Astrocyte (in vitro differentiated cells and primary cell): ENCODE measurements at regions not wholly inside any gene's neighbourhood (a gene's known extent, or its start where the extent isn't known, plus 50 kb on each side); places are given as distances from the start of the nearest gene placed in this dataset.

Experiments
- DNase-seq: peaks from one replicate; pipeline ENCODE4 v3.0.0-alpha.2; 2010; ENCODE audit warnings: low read depth
- FAIRE-seq: peaks from 2 replicates; lab custom pipeline; 2011; peaks lifted over from hg19 to GRCh38; lab: Jason Lieb, UNC
- H2AFZ ChIP-seq: 2 replicates; pipeline ENCODE4 v1.6.0; 2012; ENCODE audit warnings: low read depth, low read length, inconsistent platforms
- H3K27ac ChIP-seq: 2 replicates; pipeline ENCODE4 v1.5.1; 2011; ENCODE audit warnings: low read depth, low read length, inconsistent platforms
- H3K27me3 ChIP-seq: 2 replicates; pipeline ENCODE4 v1.6.0; 2011; ENCODE audit warnings: low read length, inconsistent platforms; ENCODE audit not compliant: insufficient read depth
- H3K36me3 ChIP-seq: 2 replicates; pipeline ENCODE4 v1.5.1; 2011; ENCODE audit warnings: low read length, inconsistent platforms; ENCODE audit not compliant: insufficient read depth
- H3K4me1 ChIP-seq: 2 replicates; pipeline ENCODE4 v1.5.1; 2011; ENCODE audit warnings: low read length, inconsistent platforms; ENCODE audit not compliant: insufficient read depth
- H3K4me2 ChIP-seq: 2 replicates; pipeline ENCODE4 v1.6.0; 2012; ENCODE audit warnings: low read length, inconsistent platforms
- H3K4me3 ChIP-seq: 2 replicates; pipeline ENCODE4 v1.5.1; 2011; ENCODE audit warnings: low read depth, mild to moderate bottlenecking, low read length, inconsistent platforms; ENCODE audit not compliant: insufficient read depth
- H3K79me2 ChIP-seq: 2 replicates; pipeline ENCODE4 v1.6.0; 2012; ENCODE audit warnings: mild to moderate bottlenecking, low read length, inconsistent platforms; ENCODE audit not compliant: insufficient read depth
- H3K9ac ChIP-seq: 2 replicates; pipeline ENCODE4 v1.6.0; 2012; ENCODE audit warnings: mild to moderate bottlenecking, low read length, inconsistent platforms
- H3K9me3 ChIP-seq: 2 replicates; pipeline ENCODE4 v1.5.1; 2012; ENCODE audit warnings: low read depth, mild to moderate bottlenecking, low read length, inconsistent platforms; ENCODE audit not compliant: insufficient read depth
- H4K20me1 ChIP-seq: 2 replicates; pipeline ENCODE4 v1.6.0; 2012; ENCODE audit warnings: low read length, inconsistent platforms; ENCODE audit not compliant: insufficient read depth
- H3K27ac Mint-ChIP-seq: one replicate; pipeline ENCODE4 v1.8.0; 2021; ENCODE audit warnings: mild to moderate bottlenecking, mixed read lengths; ENCODE audit not compliant: unreplicated experiment
- H3K27me3 Mint-ChIP-seq: one replicate; pipeline ENCODE4 v1.8.0; 2021; ENCODE audit warnings: low read depth, mixed read lengths; ENCODE audit not compliant: unreplicated experiment
- H3K36me3 Mint-ChIP-seq: one replicate; pipeline ENCODE4 v1.8.0; 2021; ENCODE audit warnings: low read depth, mixed read lengths; ENCODE audit not compliant: unreplicated experiment
- H3K4me1 Mint-ChIP-seq: one replicate; pipeline ENCODE4 v1.8.0; 2021; ENCODE audit warnings: low read depth, mixed read lengths; ENCODE audit not compliant: unreplicated experiment
- H3K4me3 Mint-ChIP-seq: one replicate; pipeline ENCODE4 v1.8.0; 2021; ENCODE audit warnings: mild to moderate bottlenecking, moderate library complexity, mixed read lengths; ENCODE audit not compliant: unreplicated experiment
- H3K9me3 Mint-ChIP-seq: one replicate; pipeline ENCODE4 v1.8.0; 2021; ENCODE audit warnings: mild to moderate bottlenecking, mixed read lengths; ENCODE audit not compliant: unreplicated experiment
- EZH2 ChIP-seq: IDR thresholded peaks from 2 replicates; pipeline ENCODE4 v1.6.1; 2012; ENCODE audit warnings: mild to moderate bottlenecking, low read length, inconsistent platforms; ENCODE audit not compliant: insufficient read depth
- TF ChIP-seq, protein P1 (sequence below): IDR thresholded peaks from 2 replicates; pipeline ENCODE4 v1.5.1; 2011; ENCODE audit warnings: low read depth, mild to moderate bottlenecking, inconsistent platforms, low read length, moderate library complexity; ENCODE audit not compliant: insufficient read depth

GRCh38 chr13:34512817-34513216 is 429.3 kb upstream of the NBEA start:
- Mint-ChIP-seq H3K4me1 (no peaks in the 10 kb centered on the region), H3K4me3 (no peak overlapping the region), H3K36me3 (no peaks in the 10 kb centered on the region), H3K27ac (no peak overlapping the region), H3K27me3 (no peaks in the 10 kb centered on the region), H3K9me3 (peaks cover 2% of the 10 kb centered on the region)
- no peaks in the 10 kb centered on the region for H3K79me2 ChIP-seq
- H3K27me3 ChIP-seq: no peaks in the 10 kb centered on the region
- DNase-seq (no peak), FAIRE-seq (no peak)
- H3K27ac ChIP-seq: no peak overlapping the region
- H3K36me3 ChIP-seq: no peaks in the 10 kb centered on the region
- H3K4me1 ChIP-seq: no peaks in the 10 kb centered on the region
- H3K4me3 ChIP-seq: no peak overlapping the region
- no peak overlapping the region for H3K4me2 ChIP-seq
- H3K9ac ChIP-seq: no peak overlapping the region
- no peak for TF ChIP-seq EZH2
- TF ChIP-seq, protein P1, sequence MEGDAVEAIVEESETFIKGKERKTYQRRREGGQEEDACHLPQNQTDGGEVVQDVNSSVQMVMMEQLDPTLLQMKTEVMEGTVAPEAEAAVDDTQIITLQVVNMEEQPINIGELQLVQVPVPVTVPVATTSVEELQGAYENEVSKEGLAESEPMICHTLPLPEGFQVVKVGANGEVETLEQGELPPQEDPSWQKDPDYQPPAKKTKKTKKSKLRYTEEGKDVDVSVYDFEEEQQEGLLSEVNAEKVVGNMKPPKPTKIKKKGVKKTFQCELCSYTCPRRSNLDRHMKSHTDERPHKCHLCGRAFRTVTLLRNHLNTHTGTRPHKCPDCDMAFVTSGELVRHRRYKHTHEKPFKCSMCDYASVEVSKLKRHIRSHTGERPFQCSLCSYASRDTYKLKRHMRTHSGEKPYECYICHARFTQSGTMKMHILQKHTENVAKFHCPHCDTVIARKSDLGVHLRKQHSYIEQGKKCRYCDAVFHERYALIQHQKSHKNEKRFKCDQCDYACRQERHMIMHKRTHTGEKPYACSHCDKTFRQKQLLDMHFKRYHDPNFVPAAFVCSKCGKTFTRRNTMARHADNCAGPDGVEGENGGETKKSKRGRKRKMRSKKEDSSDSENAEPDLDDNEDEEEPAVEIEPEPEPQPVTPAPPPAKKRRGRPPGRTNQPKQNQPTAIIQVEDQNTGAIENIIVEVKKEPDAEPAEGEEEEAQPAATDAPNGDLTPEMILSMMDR: no peak
- H3K9me3 ChIP-seq: no peaks in the 10 kb centered on the region
- no peak overlapping the region for H2AFZ ChIP-seq
- H4K20me1 ChIP-seq: no peaks in the 10 kb centered on the region

DNA sequence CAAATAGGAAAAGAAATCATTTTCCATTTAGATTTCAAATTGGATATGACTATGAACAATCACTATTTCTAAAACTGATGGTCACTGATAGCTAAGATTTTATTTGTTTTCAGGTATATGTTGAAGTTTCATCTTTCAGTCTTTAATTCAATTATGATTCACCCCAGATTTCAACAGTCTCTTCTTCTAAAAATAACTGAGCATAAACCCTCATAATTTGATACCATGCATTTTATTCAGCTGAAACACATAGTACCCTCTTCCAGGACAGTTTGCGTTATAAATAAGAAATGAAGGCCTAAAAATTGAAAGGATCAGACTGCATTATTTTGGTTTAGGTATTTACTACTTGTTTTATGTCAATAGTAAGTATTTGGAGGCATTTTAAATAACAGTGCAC is 428.5 kb upstream of the NBEA start:
- no peak overlapping the region for H3K4me2 ChIP-seq
- no peak overlapping the region for H3K27ac Mint-ChIP-seq
- H4K20me1 ChIP-seq: no peaks in the 10 kb centered on the region
- H3K27me3 Mint-ChIP-seq: no peaks in the 10 kb centered on the region
- H3K4me1 Mint-ChIP-seq: no peaks in the 10 kb centered on the region
- peak; percentile 9 for DNase-seq
- TF ChIP-seq, protein P1: no peak
- H3K36me3 Mint-ChIP-seq: no peaks in the 10 kb centered on the region
- no peaks in the 10 kb centered on the region for H3K9me3 ChIP-seq
- H3K4me3 Mint-ChIP-seq: no peak overlapping the region
- no peaks in the 10 kb centered on the region for H3K36me3 ChIP-seq
- H3K9ac ChIP-seq: no peak overlapping the region
- peaks cover 2% of the 10 kb centered on the region for H3K9me3 Mint-ChIP-seq
- no peak overlapping the region for H3K27ac ChIP-seq
- H3K27me3 ChIP-seq: no peaks in the 10 kb centered on the region
- no peak for FAIRE-seq
- no peaks in the 10 kb centered on the region for H3K79me2 ChIP-seq
- no peaks in the 10 kb centered on the region for H3K4me1 ChIP-seq
- H3K4me3 ChIP-seq: no peak overlapping the region
- no peak overlapping the region for H2AFZ ChIP-seq

- Mint-ChIP-seq H3K27me3 (no peaks in the 10 kb centered on the region), H3K27ac (no peak overlapping the region), H3K4me1 (no peaks in the 10 kb centered on the region), H3K36me3 (no peaks in the 10 kb centered on the region), H3K4me3 (no peak overlapping the region), H3K9me3 (peaks cover 2% of the 10 kb centered on the region)
- H3K4me3 ChIP-seq: no peak overlapping the region
- TF ChIP-seq EZH2: no peak
- TF ChIP-seq, protein P1: no peak
- no peak overlapping the region for H3K4me2 ChIP-seq
- H3K9ac ChIP-seq: no peak overlapping the region
- H3K79me2 ChIP-seq: no peaks in the 10 kb centered on the region
- no peak overlapping the region for H3K27ac ChIP-seq
- DNase-seq (no peak), FAIRE-seq (no peak)
- no peaks in the 10 kb centered on the region for H3K27me3 ChIP-seq
- H3K4me1 ChIP-seq: no peaks in the 10 kb centered on the region
- no peaks in the 10 kb centered on the region for H4K20me1 ChIP-seq
- H2AFZ ChIP-seq: no peak overlapping the region
- H3K36me3 ChIP-seq: no peaks in the 10 kb centered on the region
- H3K9me3 ChIP-seq: no peaks in the 10 kb centered on the region
Measured at GRCh38 chr13:34515201-34515600, 426.9 kb upstream of the NBEA start.
